ENCODE measurements at regions not wholly inside any gene's neighbourhood (a gene's known extent, or its start where the extent isn't known, plus 50 kb on each side); places are given as distances from the start of the nearest gene placed in this dataset.

- ATAC-seq = no peak
- no peak overlapping the region for H3K27ac Mint-ChIP-seq
- ChIA-PET POLR2A (no interaction called here), CTCF (interaction anchor here (1.0 to 1.5 kb wide), 6 partner anchors 11 to 361 kb away, joined by 3 to 8 read pairs (median 3); no protein-coding TSS in a partner anchor)
- H3K27me3 Mint-ChIP-seq (ENCODE audit: low read depth) = peaks cover 10% of the 10 kb centered on the region
- no peaks in the 10 kb centered on the region for H3K36me3 Mint-ChIP-seq
- peaks cover 4% of the 10 kb centered on the region; the same call in 1 of the 2 replicates for H3K4me1 Mint-ChIP-seq
- no peaks in the 10 kb centered on the region for H3K9me3 Mint-ChIP-seq
- TF ChIP-seq RELA (CRISPR knock-in tag; IDR thresholded peaks at IDR 0.05; ENCODE audit: borderline replicate concordance) (no peak), TEAD4 (CRISPR knock-in tag; IDR thresholded peaks at IDR 0.05) (no peak), FOXP1 (CRISPR knock-in tag; IDR thresholded peaks at IDR 0.05; ENCODE audit: borderline replicate concordance) (no peak), NR3C1 (CRISPR knock-in tag; conservative IDR thresholded peaks at IDR 0.05; ENCODE audit: low read depth) (no peak), OVOL2 (CRISPR knock-in tag; IDR thresholded peaks at IDR 0.05; ENCODE audit: borderline replicate concordance) (no peak), ZNF396 (CRISPR knock-in tag; IDR thresholded peaks at IDR 0.05; ENCODE audit: borderline replicate concordance) (no peak), RORB (CRISPR knock-in tag; IDR thresholded peaks at IDR 0.05) (no peak), ZNF232 (CRISPR knock-in tag; IDR thresholded peaks at IDR 0.05) (no peak), ZSCAN18 (CRISPR knock-in tag; IDR thresholded peaks at IDR 0.05) (no peak), ZNF423 (CRISPR knock-in tag; IDR thresholded peaks at IDR 0.05) (no peak), E2F4 (CRISPR knock-in tag; IDR thresholded peaks at IDR 0.05; ENCODE audit: borderline replicate concordance, low read depth) (no peak), CREM (CRISPR knock-in tag; IDR thresholded peaks at IDR 0.05) (no peak), ARID4B (CRISPR knock-in tag; IDR thresholded peaks at IDR 0.05; ENCODE audit: borderline replicate concordance) (no peak), ELF4 (CRISPR knock-in tag; IDR thresholded peaks at IDR 0.05; ENCODE audit: low read depth) (no peak), ZNF138 (CRISPR knock-in tag; conservative IDR thresholded peaks at IDR 0.05) (no peak)
- no peak for DNase-seq (ENCODE audit: low spot score)
- no peak overlapping the region for H3K4me3 Mint-ChIP-seq
These were observed 89.4 kb downstream of the NKX2-1 start for GRCh38 chr14:36430662-36431084.

GRCh38 chr14:36430169-36430568 lies 89.9 kb downstream of the NKX2-1 start:
- TF ChIP-seq ZNF512 (CRISPR knock-in tag; IDR thresholded peaks at IDR 0.05; ENCODE audit: borderline replicate concordance) = no peak
- no peak for TF ChIP-seq ZNF219 (CRISPR knock-in tag; IDR thresholded peaks at IDR 0.05; ENCODE audit: borderline replicate concordance)
- TF ChIP-seq SP1 (CRISPR knock-in tag; conservative IDR thresholded peaks at IDR 0.05) = no peak
- ChIA-PET POLR2A (no interaction called here), CTCF (interaction anchor here (1.0 to 1.5 kb wide), 6 partner anchors 11 to 361 kb away, joined by 3 to 8 read pairs (median 3); no protein-coding TSS in a partner anchor)
- DNase-seq (ENCODE audit: low spot score) (peak; percentile 16), ATAC-seq (peak; percentile 90)
- H3K4me1 Mint-ChIP-seq = no peaks in the 10 kb centered on the region; the same call in 1 of the 2 replicates
- H3K9me3 Mint-ChIP-seq = no peaks in the 10 kb centered on the region
- peaks cover 11% of the 10 kb centered on the region for H3K27me3 Mint-ChIP-seq (ENCODE audit: low read depth)
- no peak overlapping the region for H3K4me3 Mint-ChIP-seq
- no peaks in the 10 kb centered on the region for H3K36me3 Mint-ChIP-seq
- H3K27ac Mint-ChIP-seq = no peak overlapping the region
